Umbilical cord (tissue), 1 donor: ENCODE measurements at regions not wholly inside any gene's neighbourhood (a gene's known extent, or its start where the extent isn't known, plus 50 kb on each side); places are given as distances from the start of the nearest gene placed in this dataset.

Experiments
- DNase-seq: peaks from one replicate; pipeline ENCODE4 v3.0.0-alpha.2; 2015; ENCODE audit warnings: low spot score

DNA sequence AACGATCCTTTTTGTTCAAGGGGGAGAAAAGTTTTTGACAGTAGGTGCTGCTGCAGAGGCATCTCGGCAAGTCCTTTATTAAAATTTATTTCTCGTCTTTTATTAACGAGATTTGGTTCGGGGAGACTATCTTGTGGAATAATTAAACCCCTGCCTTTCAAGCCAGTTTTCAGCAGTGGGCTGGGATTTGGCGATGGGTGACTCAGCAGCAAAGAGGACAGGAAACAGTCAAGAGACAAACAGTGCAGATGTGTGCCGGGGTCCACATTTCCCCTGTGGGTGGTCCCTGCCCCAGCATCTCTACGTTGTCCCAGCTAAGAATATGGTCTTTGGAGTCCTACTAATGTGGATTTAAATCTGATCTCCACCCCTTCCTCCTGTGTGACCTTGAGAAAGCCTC lies 282.8 kb downstream of the CDH26 start:
- DNase-seq, result no peak

GRCh38 chr20:60242836-60243505 lies 284.7 kb downstream of the CDH26 start:
- no peak for DNase-seq

- no peak for DNase-seq
Observed at GRCh38 chr20:60244373-60245146, 286.3 kb downstream of the CDH26 start.

DNA sequence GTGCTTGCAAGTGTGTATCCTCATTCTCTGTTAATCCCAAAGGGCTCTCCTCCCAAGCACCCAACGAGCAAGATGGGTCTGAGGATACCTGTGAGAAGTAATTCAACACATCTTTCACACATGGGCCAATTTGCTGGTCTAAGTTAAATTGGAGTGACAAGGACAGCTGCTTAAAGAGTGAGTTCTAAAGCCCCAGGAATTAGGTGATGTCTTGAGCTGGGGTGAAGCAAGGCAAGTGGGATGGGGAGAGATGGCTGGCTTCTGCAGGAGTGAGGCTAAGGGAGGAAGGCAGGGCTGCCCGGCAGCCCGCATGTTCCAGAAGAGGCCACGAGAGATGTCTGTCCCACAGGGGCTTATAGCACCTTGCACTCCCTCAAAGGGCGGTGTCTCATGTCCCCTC lies 288.5 kb downstream of the CDH26 start:
- no peak for DNase-seq

DNA sequence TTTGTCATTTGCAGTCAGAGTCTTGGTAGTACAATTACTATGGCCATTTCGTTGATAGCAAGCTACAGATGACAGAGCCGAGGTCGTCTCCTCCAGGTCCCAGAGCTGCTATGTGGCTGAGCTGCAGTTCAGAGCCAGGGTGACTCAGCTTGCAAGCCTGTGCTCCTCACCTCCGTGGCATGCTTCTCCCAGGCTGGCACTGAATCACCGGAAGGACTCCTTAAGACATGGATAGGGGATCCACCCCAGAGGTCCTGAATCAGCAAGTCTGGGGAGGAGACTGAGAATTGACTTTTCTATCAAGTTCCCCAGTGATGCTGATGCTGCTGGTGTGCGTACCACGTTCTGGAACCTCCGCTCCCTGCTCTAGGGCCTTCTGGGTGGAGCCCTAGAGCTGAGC lies 291.2 kb downstream of the CDH26 start:
- peak; percentile 1 for DNase-seq

DNA sequence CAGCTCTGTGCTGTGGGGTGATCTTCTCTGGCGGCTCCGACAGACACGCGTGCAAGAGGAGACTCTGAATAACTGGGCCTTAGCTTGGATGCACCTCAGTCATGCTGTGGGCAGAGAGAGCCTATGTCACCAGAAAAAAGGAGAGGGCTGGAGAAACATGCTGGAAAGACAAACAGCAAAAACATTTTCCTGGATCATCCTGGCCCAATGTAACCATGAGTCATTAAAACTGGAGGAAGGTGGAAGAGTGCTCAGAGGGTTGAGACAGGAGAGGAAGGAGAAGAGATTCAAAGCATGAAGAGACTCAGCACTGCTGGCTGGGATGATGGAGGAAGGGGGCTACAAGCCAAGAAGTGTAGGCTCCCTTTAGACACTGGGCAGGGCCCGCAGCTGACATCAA lies 292.0 kb downstream of the CDH26 start:
- DNase-seq, result no peak

GRCh38 chr20:60252866-60253265 lies 294.6 kb downstream of the CDH26 start:
- DNase-seq, result no peak

DNA sequence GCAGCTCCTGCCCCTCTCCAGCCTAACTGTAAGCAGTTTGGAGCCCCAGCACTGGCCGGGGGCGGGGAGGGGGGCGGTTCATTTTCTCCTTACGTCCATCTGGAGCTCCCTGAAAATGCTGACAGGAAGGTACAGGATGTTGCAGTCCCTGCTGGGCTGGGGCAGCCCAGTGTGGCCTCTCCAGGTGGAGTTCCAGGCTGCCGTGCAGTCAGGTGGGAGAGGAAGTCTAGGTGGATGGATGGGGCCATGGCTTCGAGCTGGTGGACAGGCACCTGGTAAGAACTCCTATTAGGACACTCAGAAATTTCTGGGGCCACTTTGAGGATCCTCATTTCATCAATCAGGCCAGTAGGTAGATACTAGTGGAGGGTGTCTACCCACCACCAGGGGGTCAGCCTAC lies 295.2 kb downstream of the CDH26 start:
- no peak for DNase-seq

- peak; percentile 13 for DNase-seq
Observed at GRCh38 chr20:60254901-60255411, 296.7 kb downstream of the CDH26 start.

- no peak for DNase-seq
Observed at GRCh38 chr20:60255415-60255814, 297.2 kb downstream of the CDH26 start.

DNA sequence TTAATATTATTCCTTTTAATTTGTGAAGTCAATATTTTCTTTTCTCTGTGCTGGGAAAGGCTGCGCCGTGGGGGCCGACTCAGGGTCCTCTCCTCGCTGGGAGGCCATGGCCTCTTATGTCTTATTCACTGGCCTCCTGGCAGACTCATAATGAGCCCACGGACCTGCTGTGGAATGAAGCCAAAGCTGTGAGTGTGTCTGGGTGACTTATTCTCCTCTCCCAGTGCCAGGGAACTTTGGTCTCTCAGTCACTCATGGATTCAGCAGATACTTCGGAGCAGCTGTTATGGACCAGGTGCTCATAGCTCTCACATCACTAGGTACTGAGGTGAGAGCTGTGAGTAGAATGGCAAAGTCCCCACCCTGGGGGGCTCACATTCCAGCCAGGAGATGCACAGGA lies 297.6 kb downstream of the CDH26 start:
- no peak for DNase-seq

DNA sequence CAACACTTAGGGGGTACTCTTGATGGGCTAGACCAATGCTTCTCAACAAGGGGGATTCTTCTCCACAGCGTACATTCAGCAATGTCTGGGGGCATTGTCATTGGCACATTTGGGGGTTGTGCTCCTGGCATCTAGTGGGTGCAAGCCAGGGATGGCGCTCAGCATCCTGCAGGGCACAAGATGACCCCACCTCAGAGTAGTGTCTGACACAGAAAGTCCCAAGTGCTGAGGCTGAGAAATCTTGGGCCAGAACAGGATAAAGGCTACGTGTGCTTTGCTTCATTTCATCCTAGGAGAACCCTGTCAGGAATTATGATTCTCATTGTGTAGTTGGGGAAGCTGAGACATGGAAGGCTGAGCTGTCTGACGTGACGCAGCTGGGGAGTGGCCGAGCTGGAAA lies 298.6 kb downstream of the CDH26 start:
- no peak for DNase-seq

- no peak for DNase-seq
Observed at GRCh38 chr20:60257671-60258070, 299.4 kb downstream of the CDH26 start.

GRCh38 chr20:60258255-60258863 lies 300.1 kb downstream of the CDH26 start:
- no peak for DNase-seq

DNA sequence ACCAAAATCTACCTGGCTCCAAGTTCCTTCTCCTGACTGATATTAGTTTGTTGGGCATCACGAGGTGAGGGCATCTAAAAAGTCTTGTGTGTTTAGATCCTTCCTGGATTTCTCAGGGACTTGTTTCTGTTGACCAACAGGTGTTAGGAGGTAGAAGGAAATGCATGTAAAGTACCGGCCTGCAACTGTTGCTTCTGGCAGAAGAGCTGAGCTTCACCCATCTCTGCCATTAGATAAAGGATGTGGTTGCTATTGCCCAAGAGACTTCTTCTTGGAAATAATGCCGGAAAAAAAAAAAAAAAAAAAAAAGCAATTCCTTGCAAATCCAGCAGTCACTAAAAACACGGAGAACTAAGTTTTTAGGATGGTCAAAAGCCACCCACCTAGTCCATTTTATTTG lies 303.1 kb downstream of the CDH26 start:
- no peak for DNase-seq

DNA sequence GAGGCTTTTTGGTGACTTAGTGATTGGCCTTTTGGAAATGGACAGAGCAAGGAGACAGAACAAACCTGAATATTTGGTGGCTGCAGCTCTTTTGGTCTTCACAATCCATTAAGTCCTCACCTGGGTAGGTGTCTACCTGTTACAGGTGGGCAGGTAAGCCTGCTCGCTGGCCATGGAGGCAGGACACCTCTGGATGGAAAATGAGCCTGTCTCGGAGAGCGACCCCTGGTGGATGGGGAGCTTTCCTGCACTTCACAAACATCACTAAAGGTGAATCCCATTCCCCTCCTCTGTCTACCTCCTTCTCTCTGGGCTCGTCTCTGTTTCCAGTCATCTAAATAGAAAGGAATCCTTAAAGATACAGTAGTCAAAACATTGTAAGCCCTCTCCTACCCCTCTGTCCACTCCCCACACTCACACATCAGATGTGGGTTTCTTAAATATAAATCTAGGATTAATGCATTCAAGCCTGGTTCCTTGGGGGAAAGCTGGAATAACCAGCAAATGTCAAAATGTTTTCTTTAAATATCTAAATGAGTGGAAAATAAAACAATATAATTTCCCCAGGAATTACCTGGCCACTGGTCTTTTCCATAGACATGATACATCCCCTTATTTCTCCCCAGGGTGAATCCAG lies 304.9 kb downstream of the CDH26 start:
- no peak for DNase-seq

DNA sequence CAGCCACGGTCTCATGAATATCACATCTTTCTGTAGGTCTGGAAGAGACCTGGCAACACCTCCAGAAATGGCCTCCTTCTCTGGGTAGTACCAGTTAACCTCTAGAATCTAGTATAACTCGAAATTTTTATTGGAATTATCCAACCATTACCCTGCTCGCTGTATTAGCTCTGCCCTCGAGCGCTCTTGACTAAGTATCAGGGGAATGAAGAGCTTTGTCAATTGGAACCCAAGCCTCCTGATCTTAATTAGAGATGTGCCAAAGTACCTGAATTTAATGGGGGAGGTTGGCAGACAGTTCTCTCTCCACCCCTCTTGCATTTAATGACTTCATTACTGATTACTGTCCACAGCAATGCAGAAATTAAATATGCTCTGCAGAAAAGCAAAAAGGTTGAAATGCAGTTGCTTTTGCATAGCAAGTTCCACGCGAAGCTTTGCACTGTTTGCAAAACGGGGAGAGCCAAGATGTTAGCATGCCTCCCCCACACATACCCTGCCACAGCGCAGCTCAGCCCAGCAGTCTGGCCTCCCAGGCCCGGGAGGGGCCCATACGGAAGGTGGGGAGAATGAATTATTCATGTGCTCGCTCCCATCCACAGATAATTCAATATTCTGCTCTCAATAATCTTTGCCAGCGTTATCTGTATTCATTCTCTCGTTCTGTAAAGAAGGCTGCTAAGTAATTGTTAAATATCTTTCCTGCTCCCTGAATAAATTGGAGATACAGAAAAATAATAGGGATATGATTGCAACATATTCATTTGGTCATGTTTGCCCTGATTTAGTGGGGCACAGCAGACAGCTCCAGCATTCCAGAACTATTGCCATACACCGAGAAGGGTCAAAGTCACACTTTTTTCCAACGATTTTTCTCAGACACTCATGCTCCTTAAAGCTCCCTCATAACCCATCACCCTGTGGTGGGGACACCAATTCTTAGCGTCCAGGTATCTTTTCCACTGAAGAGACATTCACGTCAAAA lies 305.8 kb downstream of the CDH26 start:
- no peak for DNase-seq

- no peak for DNase-seq
Observed at GRCh38 chr20:60266177-60266823, 308.1 kb downstream of the CDH26 start.

DNA sequence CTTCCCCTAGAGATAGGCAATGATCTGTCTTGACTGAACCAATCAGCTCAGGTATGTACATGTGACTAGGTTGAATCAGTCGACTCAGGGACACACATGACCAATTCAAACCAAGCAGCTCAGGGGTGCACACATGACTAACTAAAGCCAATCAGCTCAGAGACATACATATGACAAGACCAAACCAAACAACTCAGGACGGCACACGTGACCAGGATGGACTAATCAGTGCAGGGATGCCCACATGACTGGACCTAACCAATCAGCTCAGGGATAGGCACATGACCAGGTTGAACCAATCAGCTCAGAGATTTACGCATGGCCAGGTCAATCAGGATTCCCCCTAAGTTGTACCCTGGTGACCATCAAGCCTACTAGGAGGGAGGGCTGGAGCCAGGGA lies 310.3 kb downstream of the CDH26 start:
- DNase-seq, result no peak

DNA sequence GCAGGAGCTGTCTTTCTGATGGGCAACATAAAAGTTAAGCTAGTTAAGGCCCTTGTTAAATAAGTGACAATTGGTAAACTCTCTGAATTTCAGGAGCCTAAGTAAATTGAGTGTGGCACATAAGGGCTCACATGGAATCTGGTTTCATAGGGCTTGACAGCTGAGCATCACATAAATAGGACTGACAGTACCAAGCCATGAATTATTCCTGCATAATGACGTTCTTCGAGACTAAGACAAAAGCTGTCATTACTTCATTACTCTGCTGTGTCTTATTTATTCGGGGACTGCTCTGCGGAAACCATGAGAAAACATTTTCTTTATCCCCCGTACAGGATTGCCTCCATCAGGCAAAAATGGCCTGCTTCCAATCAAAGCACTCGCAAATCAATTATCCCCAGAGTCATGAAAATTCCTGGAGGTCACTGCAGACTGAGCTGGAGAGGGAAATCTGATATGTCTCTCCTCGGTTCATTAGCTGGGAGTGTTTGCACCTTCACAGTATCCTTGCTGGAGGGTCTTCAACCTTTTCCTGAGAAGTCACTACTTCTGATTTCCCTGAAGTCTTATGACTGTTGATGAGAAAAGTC lies 311.4 kb downstream of the CDH26 start:
- DNase-seq, result no peak
